ENCODE measurements at regions not wholly inside any gene's neighbourhood (a gene's known extent, or its start where the extent isn't known, plus 50 kb on each side); places are given as distances from the start of the nearest gene placed in this dataset.
"Not testable (repeated sequence)": the region's sequence is repeated elsewhere in the genome, so short reads cannot be mapped to it uniquely, and the experiment has no call there.

DNA sequence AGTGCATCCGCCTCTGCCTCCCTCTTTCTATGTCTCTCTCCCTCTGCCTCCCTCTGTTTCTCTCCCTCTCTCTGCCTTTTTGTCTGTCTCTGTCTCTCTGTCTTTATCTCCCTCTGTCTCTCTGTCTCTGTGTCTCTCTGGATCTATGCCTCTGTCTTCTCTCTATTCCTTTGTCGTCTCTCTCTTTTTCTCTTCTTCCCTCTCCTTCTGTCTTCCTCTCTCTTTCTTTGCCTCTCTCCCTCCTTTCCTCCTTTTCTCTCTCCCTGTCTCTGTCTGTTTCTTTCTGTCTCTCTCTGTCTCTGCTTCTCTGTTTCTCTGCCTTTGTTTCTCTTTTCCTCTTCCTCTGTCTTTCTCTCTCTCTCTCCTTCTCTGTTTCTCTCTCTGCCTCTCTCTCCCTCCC lies 678.8 kb upstream of the NRP1 start:
- TF ChIP-seq, protein P1, sequence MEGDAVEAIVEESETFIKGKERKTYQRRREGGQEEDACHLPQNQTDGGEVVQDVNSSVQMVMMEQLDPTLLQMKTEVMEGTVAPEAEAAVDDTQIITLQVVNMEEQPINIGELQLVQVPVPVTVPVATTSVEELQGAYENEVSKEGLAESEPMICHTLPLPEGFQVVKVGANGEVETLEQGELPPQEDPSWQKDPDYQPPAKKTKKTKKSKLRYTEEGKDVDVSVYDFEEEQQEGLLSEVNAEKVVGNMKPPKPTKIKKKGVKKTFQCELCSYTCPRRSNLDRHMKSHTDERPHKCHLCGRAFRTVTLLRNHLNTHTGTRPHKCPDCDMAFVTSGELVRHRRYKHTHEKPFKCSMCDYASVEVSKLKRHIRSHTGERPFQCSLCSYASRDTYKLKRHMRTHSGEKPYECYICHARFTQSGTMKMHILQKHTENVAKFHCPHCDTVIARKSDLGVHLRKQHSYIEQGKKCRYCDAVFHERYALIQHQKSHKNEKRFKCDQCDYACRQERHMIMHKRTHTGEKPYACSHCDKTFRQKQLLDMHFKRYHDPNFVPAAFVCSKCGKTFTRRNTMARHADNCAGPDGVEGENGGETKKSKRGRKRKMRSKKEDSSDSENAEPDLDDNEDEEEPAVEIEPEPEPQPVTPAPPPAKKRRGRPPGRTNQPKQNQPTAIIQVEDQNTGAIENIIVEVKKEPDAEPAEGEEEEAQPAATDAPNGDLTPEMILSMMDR (IDR thresholded peaks at IDR 0.05; ENCODE audit: unreplicated experiment), result no peak
- Mint-ChIP-seq H3K27me3 (ENCODE audit: low read depth) (peaks cover 11% of the 10 kb centered on the region), H3K4me1 (peaks cover 8% of the 10 kb centered on the region), H3K27ac (no peak overlapping the region), H3K4me3 (no peak overlapping the region), H3K36me3 (no peaks in the 10 kb centered on the region), H3K9me3 (peaks cover 3% of the 10 kb centered on the region)
- DNase-seq (ENCODE audit: low spot score in 2 of 2, unreplicated experiment in 2 of 2), result no peak

DNA sequence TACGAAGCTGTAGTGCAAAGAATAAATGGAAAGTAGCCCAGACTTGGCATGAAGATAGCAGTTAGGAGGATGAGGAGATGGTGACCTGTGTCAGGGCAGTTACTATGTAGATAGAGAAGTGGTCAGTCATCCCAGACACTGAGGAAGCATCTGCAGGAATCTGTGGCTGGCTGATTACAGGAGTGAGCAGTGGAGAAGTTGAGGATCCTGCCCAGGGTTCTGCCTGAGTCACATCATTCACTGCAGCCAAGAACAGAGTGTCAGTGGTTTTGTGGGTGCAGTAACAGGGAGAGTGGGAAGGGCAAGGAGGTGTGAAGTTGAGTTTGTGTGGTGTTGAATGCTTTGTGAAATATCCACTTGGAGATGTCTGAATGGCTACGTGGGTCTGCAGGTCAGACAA lies 676.4 kb upstream of the NRP1 start:
- DNase-seq (ENCODE audit: low spot score in 2 of 2, unreplicated experiment in 2 of 2), result no peak
- H3K27ac Mint-ChIP-seq, result no peak overlapping the region
- H3K4me3 Mint-ChIP-seq, result no peak overlapping the region
- peaks cover 3% of the 10 kb centered on the region for H3K9me3 Mint-ChIP-seq
- TF ChIP-seq, protein P1 (IDR thresholded peaks at IDR 0.05; ENCODE audit: unreplicated experiment), result no peak
- no peaks in the 10 kb centered on the region for H3K36me3 Mint-ChIP-seq
- H3K4me1 Mint-ChIP-seq, result peaks cover 12% of the 10 kb centered on the region
- peaks cover 11% of the 10 kb centered on the region for H3K27me3 Mint-ChIP-seq (ENCODE audit: low read depth)

DNA sequence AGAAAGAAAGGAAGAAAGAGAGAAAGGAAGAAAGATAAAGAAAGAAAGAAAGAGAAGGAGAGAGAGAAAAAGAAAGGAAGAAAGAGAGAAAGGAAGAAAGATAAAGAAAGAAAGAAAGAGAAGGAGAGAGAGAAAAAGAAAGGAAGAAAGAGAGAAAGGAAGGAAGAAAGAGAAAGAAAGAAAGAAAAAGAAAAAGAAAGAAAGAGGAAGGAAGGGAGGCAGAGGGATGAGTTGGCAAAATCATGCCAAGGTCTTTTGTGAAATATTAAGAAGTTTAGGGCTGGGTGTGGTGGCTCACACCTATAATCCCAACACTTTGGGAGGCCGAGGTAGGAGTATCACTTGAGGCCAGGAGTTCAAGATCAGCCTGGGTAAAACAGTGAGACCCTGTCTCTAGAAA lies 675.8 kb upstream of the NRP1 start:
- H3K36me3 Mint-ChIP-seq; H3K4me3 Mint-ChIP-seq; DNase-seq (ENCODE audit: low spot score in 2 of 2, unreplicated experiment in 2 of 2); H3K9me3 Mint-ChIP-seq; H3K27ac Mint-ChIP-seq: not testable (repeated sequence)
- H3K4me1 Mint-ChIP-seq, result peaks cover 10% of the 10 kb centered on the region
- H3K27me3 Mint-ChIP-seq (ENCODE audit: low read depth), result peaks cover 11% of the 10 kb centered on the region

DNA sequence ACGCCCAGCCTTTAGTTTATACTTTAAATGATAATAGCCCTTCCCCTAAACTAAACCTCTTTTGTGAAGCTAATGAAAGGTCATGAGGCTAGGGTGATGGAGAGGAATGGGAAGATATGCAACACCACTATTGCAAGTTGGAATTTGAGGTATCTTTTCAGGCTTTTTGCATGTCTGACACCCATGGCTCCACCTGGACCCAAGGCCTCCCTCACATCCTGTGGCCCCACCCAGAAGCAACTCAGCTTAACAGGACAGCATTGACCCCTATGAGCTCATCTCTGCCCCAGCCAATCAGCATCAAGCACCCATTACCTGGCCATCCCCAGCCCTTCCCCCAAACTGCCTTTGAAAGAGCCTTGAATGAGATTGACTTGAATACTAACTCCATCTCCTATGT lies 674.2 kb upstream of the NRP1 start:
- Mint-ChIP-seq H3K9me3 (peaks cover 3% of the 10 kb centered on the region), H3K4me3 (no peak overlapping the region), H3K36me3 (no peaks in the 10 kb centered on the region), H3K4me1 (peaks cover 10% of the 10 kb centered on the region), H3K27ac (no peak overlapping the region), H3K27me3 (ENCODE audit: low read depth) (peaks cover 7% of the 10 kb centered on the region)
- TF ChIP-seq, protein P1 (IDR thresholded peaks at IDR 0.05; ENCODE audit: unreplicated experiment), result no peak
- DNase-seq (ENCODE audit: low spot score in 2 of 2, unreplicated experiment in 2 of 2), result no peak

DNA sequence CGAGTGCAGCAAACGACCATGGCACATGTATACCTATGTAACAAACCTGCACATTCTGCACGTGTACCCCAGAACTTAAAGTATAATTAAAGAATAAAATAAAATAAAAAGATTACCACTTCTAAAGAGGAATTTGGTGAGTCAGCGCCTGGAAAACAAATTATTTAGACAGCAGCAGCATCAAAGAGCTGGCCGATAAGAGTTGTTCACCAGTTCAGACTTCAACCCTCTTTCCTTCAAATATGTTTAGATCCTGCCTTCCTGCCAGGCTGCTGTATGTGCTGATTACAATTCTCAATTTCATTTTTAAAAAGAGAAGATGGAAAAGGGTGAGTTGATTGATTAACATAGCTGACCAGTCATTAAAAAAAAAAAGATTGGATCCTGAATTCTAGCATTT lies 672.0 kb upstream of the NRP1 start:
- H3K4me3 Mint-ChIP-seq, result no peak overlapping the region
- no peaks in the 10 kb centered on the region for H3K27me3 Mint-ChIP-seq (ENCODE audit: low read depth)
- TF ChIP-seq, protein P1 (IDR thresholded peaks at IDR 0.05; ENCODE audit: unreplicated experiment), result no peak
- H3K36me3 Mint-ChIP-seq, result no peaks in the 10 kb centered on the region
- peaks cover 19% of the 10 kb centered on the region for H3K4me1 Mint-ChIP-seq
- H3K9me3 Mint-ChIP-seq, result no peaks in the 10 kb centered on the region
- H3K27ac Mint-ChIP-seq, result no peak overlapping the region
- DNase-seq (ENCODE audit: low spot score in 2 of 2, unreplicated experiment in 2 of 2), result no peak

DNA sequence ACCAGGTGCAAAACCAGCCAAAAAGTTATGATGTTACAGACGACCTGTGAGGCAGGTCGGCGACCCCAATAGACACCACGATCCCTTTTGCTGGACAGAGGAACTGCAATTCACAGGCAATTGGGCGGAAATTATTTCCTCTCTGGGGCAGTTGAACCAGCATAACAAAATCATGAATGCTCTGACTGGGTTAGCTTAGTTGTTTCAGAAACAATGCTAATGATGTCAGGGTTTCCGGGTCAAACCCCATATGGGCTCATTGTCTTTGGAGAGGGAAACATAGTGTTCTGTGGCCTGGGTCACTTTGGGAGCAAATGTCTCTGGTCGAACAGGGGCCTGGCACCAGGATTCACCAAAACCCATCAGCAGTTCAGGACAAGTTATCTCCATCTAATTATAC lies 669.1 kb upstream of the NRP1 start:
- no peak overlapping the region for H3K4me3 Mint-ChIP-seq
- no peaks in the 10 kb centered on the region for H3K27me3 Mint-ChIP-seq (ENCODE audit: low read depth)
- TF ChIP-seq, protein P1 (IDR thresholded peaks at IDR 0.05; ENCODE audit: unreplicated experiment), result no peak
- H3K4me1 Mint-ChIP-seq, result peaks cover 27% of the 10 kb centered on the region
- DNase-seq (ENCODE audit: low spot score in 2 of 2, unreplicated experiment in 2 of 2), result no peak
- no peaks in the 10 kb centered on the region for H3K36me3 Mint-ChIP-seq
- H3K27ac Mint-ChIP-seq, result no peak overlapping the region
- H3K9me3 Mint-ChIP-seq, result no peaks in the 10 kb centered on the region

Measured in mesothelial cell of epicardium (in vitro differentiated cells).